H1 (cell line): ENCODE measurements at regions not wholly inside any gene's neighbourhood (a gene's known extent, or its start where the extent isn't known, plus 50 kb on each side); places are given as distances from the start of the nearest gene placed in this dataset.

Experiments used
- CTCF ChIA-PET: fragments of 300-600 bp; sonication (Branson Sonifier 250); formaldehyde crosslinking; loops from one replicate; lab custom pipeline; 2021; ENCODE audit not compliant: partially characterized antibody; lab: Charles Lee
- POLR2A ChIA-PET: fragments of 300-600 bp; sonication (Branson Sonifier 250); formaldehyde crosslinking; loops from one replicate; lab custom pipeline; 2021; ENCODE audit warnings: inconsistent platforms; ENCODE audit not compliant: partially characterized antibody; lab: Charles Lee
- DNase-seq, 2 experiments: peaks; one replicate each; pipeline versions ENCODE4 v3.0.0 to v3.0.0-alpha.2; 2010 to 2022; ENCODE audit warnings: low spot score in 2 of 2, low read depth in 1 of 2, mixed read lengths in 1 of 2
- FAIRE-seq: peaks from 2 replicates; lab custom pipeline; 2011; peaks lifted over from hg19 to GRCh38; lab: Jason Lieb, UNC
- H2AFZ ChIP-seq: 2 replicates; pipeline ENCODE4 v1.8.1; 2012; ENCODE audit warnings: low read length, inconsistent platforms
- H2AK5ac ChIP-seq: 2 replicates; pipeline ENCODE4 v1.6.1; 2013; ENCODE audit warnings: low read depth, low read length
- H2BK120ac ChIP-seq: replicated peaks from 2 replicates; pipeline ENCODE3; 2013; ENCODE audit warnings: low read depth, low read length, inconsistent platforms
- H2BK12ac ChIP-seq: 2 replicates; pipeline ENCODE4 v1.6.1; 2013; ENCODE audit warnings: low read depth, low read length
- H2BK15ac ChIP-seq: 2 replicates; pipeline ENCODE4 v1.6.1; 2013; ENCODE audit warnings: low read length
- H2BK20ac ChIP-seq: 2 replicates; pipeline ENCODE4 v1.6.1; 2013; ENCODE audit warnings: low read length
- H2BK5ac ChIP-seq: 2 replicates; pipeline ENCODE4 v1.6.1; 2013; ENCODE audit warnings: low read depth, low read length
- H3K14ac ChIP-seq: 2 replicates; pipeline ENCODE4 v1.6.1; 2013; ENCODE audit warnings: inconsistent platforms; ENCODE audit not compliant: insufficient read length
- H3K18ac ChIP-seq: 2 replicates; pipeline ENCODE4 v1.6.1; 2013; ENCODE audit warnings: low read length; ENCODE audit errors: extremely low read depth
- H3K23ac ChIP-seq: 2 replicates; pipeline ENCODE4 v1.6.1; 2013; ENCODE audit warnings: inconsistent platforms; ENCODE audit not compliant: insufficient read length
- H3K23me2 ChIP-seq: 2 replicates; pipeline ENCODE4 v1.6.1; 2013; ENCODE audit warnings: low read depth, low read length
- H3K27ac ChIP-seq: 2 replicates; pipeline ENCODE4 v1.6.1; 2011; ENCODE audit warnings: low read depth, low read length, inconsistent platforms
- H3K27me3 ChIP-seq, 4 experiments: replicated peaks in 1 of 4; 1 replicate in 1 of 4; 2 replicates in 3 of 4; pipeline versions ENCODE4 v1.6.1 to v1.8.1; 2011 to 2013; ENCODE audit warnings: low read length in 3 of 4, mild to moderate bottlenecking in 3 of 4, inconsistent platforms in 2 of 4, mixed read lengths in 2 of 4, moderate library complexity in 1 of 4; ENCODE audit not compliant: control insufficient read depth in 3 of 4, insufficient read depth in 3 of 4; ENCODE audit errors: extremely low read depth in 1 of 4
- H3K36me3 ChIP-seq, 4 experiments: 2 replicates each; pipeline versions ENCODE4 v1.6.1 to v1.8.1; 2011 to 2013; ENCODE audit warnings: mild to moderate bottlenecking in 4 of 4, low read length in 3 of 4, moderate library complexity in 2 of 4, control low read depth in 1 of 4, inconsistent platforms in 1 of 4; ENCODE audit not compliant: insufficient read depth in 4 of 4, control insufficient read depth in 2 of 4
- H3K4ac ChIP-seq: replicated peaks from 2 replicates; pipeline ENCODE3; 2013; ENCODE audit warnings: low read length, low read depth, mixed read lengths, inconsistent platforms; ENCODE audit not compliant: insufficient read length
- H3K4me1 ChIP-seq, 4 experiments: replicated peaks in 1 of 4; 1 replicate in 1 of 4; 2 replicates in 3 of 4; pipeline versions ENCODE4 v1.6.1 to v1.8.1; 2011 to 2013; ENCODE audit warnings: low read length in 3 of 4, inconsistent platforms in 2 of 4, mixed read lengths in 1 of 4; ENCODE audit not compliant: insufficient read depth in 4 of 4, control insufficient read depth in 3 of 4
- H3K4me2 ChIP-seq, 2 experiments: 2 replicates each; pipeline versions ENCODE4 v1.6.1 to v1.8.1; 2011 to 2013; ENCODE audit warnings: low read depth in 2 of 2, low read length in 2 of 2, control low read depth in 1 of 2, inconsistent platforms in 1 of 2, mild to moderate bottlenecking in 1 of 2; ENCODE audit not compliant: insufficient read depth in 1 of 2
- H3K4me3 ChIP-seq, 4 experiments: fragments of 200-600, 300-600 bp in 1 of 4; sonication (generic), shearing (Covaris generic), sonication (Bioruptor Twin) in 1 of 4; 2 replicates each; pipeline versions ENCODE4 v1.5.1 to v1.8.1; 2011 to 2016; ENCODE audit warnings: low read length in 4 of 4, low read depth in 3 of 4, control low read depth in 2 of 4, inconsistent platforms in 2 of 4, mild to moderate bottlenecking in 2 of 4, mixed read lengths in 1 of 4, moderate library complexity in 1 of 4; ENCODE audit not compliant: insufficient read depth in 2 of 4; ENCODE audit errors: extremely low read depth in 1 of 4
- H3K56ac ChIP-seq: replicated peaks from 2 replicates; pipeline ENCODE3; 2013; ENCODE audit warnings: low read depth, mild to moderate bottlenecking, mixed read lengths, low read length, inconsistent platforms; ENCODE audit not compliant: insufficient read length
- H3K79me1 ChIP-seq: 2 replicates; pipeline ENCODE4 v1.6.1; 2013; ENCODE audit warnings: low read depth, low read length, control low read depth
- H3K79me2 ChIP-seq, 2 experiments: 2 replicates each; pipeline versions ENCODE4 v1.6.1 to v1.8.1; 2012 to 2013; ENCODE audit warnings: low read length in 2 of 2, mild to moderate bottlenecking in 2 of 2, inconsistent platforms in 1 of 2; ENCODE audit not compliant: insufficient read depth in 2 of 2, control insufficient read depth in 1 of 2
- H3K9ac ChIP-seq, 4 experiments: replicated peaks in 1 of 4; 1 replicate in 1 of 4; 2 replicates in 3 of 4; pipeline versions ENCODE4 v1.6.1 to v1.8.1; 2011 to 2013; ENCODE audit warnings: low read depth in 3 of 4, low read length in 3 of 4, control low read depth in 2 of 4, mild to moderate bottlenecking in 2 of 4, moderate library complexity in 2 of 4, inconsistent platforms in 1 of 4; ENCODE audit errors: extremely low read depth in 1 of 4
- H3K9me3 ChIP-seq, 2 experiments: 2 replicates each; pipeline versions ENCODE4 v1.6.1 to v1.8.1; 2012 to 2013; ENCODE audit warnings: mild to moderate bottlenecking in 2 of 2, moderate library complexity in 2 of 2, control low read depth in 1 of 2, inconsistent platforms in 1 of 2, low read depth in 1 of 2, low read length in 1 of 2, mixed read lengths in 1 of 2; ENCODE audit not compliant: insufficient read depth in 2 of 2
- H4K20me1 ChIP-seq, 2 experiments: replicated peaks in 1 of 2; 2 replicates each; pipeline versions ENCODE3 to v1.8.1; 2011 to 2013; ENCODE audit warnings: inconsistent platforms in 2 of 2, low read length in 2 of 2, mild to moderate bottlenecking in 1 of 2; ENCODE audit not compliant: insufficient read depth in 2 of 2, control insufficient read depth in 1 of 2
- H4K5ac ChIP-seq: 2 replicates; pipeline ENCODE4 v1.6.1; 2013; ENCODE audit warnings: low read length, low read depth, mixed read lengths, inconsistent platforms; ENCODE audit not compliant: insufficient read length
- H4K8ac ChIP-seq: 2 replicates; pipeline ENCODE4 v1.8.0; 2013; ENCODE audit warnings: mild to moderate bottlenecking, moderate library complexity, low read length, inconsistent platforms; ENCODE audit not compliant: insufficient read depth; ENCODE audit errors: extremely low read depth
- H4K91ac ChIP-seq: replicated peaks from 2 replicates; pipeline ENCODE3; 2013; ENCODE audit warnings: low read length, mixed read lengths, inconsistent platforms; ENCODE audit not compliant: insufficient read length
- EGR1 ChIP-seq: IDR thresholded peaks from 2 replicates; pipeline ENCODE4 v1.6.1; 2011; ENCODE audit warnings: low read depth, low read length, borderline replicate concordance
- WGBS, 2 experiments: shearing (Covaris generic) in 1 of 2; methylation state at CpG; one replicate each; pipeline versions ENCODE4 v1.1.6 to v1.1.7; 2013 to 2015; ENCODE audit warnings: low lambda C conversion rate in 2 of 2, mixed read lengths in 2 of 2, inconsistent platforms in 1 of 2, low coverage in 1 of 2, missing lambda C conversion rate in 1 of 2; ENCODE audit not compliant: insufficient replicate concordance in 2 of 2, insufficient coverage in 1 of 2, insufficient read length in 1 of 2; ENCODE audit errors: extremely low coverage in 1 of 2, missing lambda C conversion rate in 1 of 2; 5-methylcytosine and 5-hydroxymethylcytosine counted together

DNA sequence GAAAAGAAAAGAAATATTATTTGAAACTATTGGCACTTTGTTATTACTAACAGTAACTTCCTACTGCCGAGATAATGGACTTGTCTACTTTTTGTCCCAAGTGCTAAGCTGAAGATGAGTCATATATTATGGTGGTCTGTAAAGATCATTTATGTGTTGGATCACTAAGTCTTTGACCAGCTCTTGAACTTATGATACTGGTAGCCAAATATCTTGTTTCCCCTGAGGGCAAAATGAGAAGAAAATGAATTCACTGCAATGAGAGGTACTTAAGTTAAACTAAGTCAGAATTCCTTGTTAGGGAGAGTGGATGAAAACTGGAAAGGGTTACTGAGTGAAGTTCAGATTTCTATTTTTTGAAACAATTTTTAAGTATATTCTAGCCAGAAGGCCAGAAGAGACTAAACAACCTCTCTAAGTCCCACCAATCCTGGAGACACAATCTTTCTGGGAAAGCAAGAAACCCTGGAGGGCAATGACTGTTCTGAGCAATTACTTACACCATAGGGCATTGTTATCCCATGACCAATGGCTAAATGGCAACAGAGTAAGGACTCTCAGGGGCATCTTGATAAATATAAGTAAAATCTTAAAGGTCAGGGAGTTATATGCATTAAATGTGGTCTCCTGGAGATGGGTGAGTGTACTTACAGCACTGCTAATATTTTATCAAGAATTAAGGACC, 287.7 kb downstream of the STIM2 start:
- H3K27ac ChIP-seq = no peak overlapping the region
- no peaks in the 10 kb centered on the region for H3K79me2 ChIP-seq
- H4K20me1 ChIP-seq = no peaks in the 10 kb centered on the region
- no peak overlapping the region for H3K18ac ChIP-seq
- H3K23me2 ChIP-seq = no peaks in the 10 kb centered on the region
- H3K4ac ChIP-seq = no peak overlapping the region
- no peak overlapping the region for H4K5ac ChIP-seq
- no peak overlapping the region for H4K91ac ChIP-seq
- no peak overlapping the region for H3K14ac ChIP-seq
- ChIA-PET CTCF (interaction anchor here (1.2 kb wide), 1 partner anchor 13 kb away, joined by 3 read pairs; no protein-coding TSS in a partner anchor), POLR2A (no interaction called here)
- H2BK20ac ChIP-seq = no peak overlapping the region
- H3K9ac ChIP-seq = no peak overlapping the region
- no peak overlapping the region for H3K4me2 ChIP-seq
- no peak overlapping the region for H2BK5ac ChIP-seq
- H3K56ac ChIP-seq = no peak overlapping the region
- no peaks in the 10 kb centered on the region for H3K27me3 ChIP-seq
- WGBS, 2 experiments = 100% methylated on average over 1 of the region's 1 CpG; no CpG with 5 or more reads in 1 of the 2 experiments
- no peak overlapping the region for H2AFZ ChIP-seq
- no peak overlapping the region for H3K4me3 ChIP-seq
- H3K36me3 ChIP-seq = no peaks in the 10 kb centered on the region
- H2BK15ac ChIP-seq = no peak overlapping the region
- H3K4me1 ChIP-seq = no peaks in the 10 kb centered on the region
- FAIRE-seq = no peak
- no peak overlapping the region for H3K23ac ChIP-seq
- no peak for TF ChIP-seq EGR1
- TF ChIP-seq, all 59 proteins: peak for 0
- Histone ChIP-seq H2BK120ac (no peak overlapping the region), H3K79me1 (no peaks in the 10 kb centered on the region), H2BK12ac (no peak overlapping the region), H3K9me3 (peaks cover 0 to 2% of the 10 kb centered on the region in 2 experiments; a peak in 2 of 4 replicates), H2AK5ac (no peak overlapping the region), H4K8ac (no peak overlapping the region)
- DNase-seq = no peak
